Liver (tissue), 7 donors: ENCODE measurements at regions not wholly inside any gene's neighbourhood (a gene's known extent, or its start where the extent isn't known, plus 50 kb on each side); places are given as distances from the start of the nearest gene placed in this dataset.
"Not testable (repeated sequence)": the region's sequence is repeated elsewhere in the genome, so short reads cannot be mapped to it uniquely, and the experiment has no call there.

ENCODE experiments used
- DNase-seq: peaks from one replicate; pipeline ENCODE4 v3.0.0-alpha.2; 2017; ENCODE audit warnings: low spot score
- H3K27ac ChIP-seq, 2 donors: one replicate each; pipeline ENCODE4 v1.7.0; 2013; ENCODE audit warnings: inconsistent platforms in 2 of 2, low read length in 2 of 2, control low read depth in 1 of 2, low read depth in 1 of 2, mild to moderate bottlenecking in 1 of 2
- H3K27me3 ChIP-seq, 4 donors: one replicate each; pipeline versions ENCODE4 v1.6.1 to v1.7.0; 2013; ENCODE audit warnings: low read length in 3 of 4, inconsistent platforms in 1 of 4, mild to moderate bottlenecking in 1 of 4, moderate library complexity in 1 of 4; ENCODE audit not compliant: control insufficient read depth in 4 of 4, insufficient read depth in 4 of 4
- H3K36me3 ChIP-seq, 4 donors: one replicate each; pipeline versions ENCODE4 v1.6.1 to v1.7.0; 2013; ENCODE audit warnings: low read length in 3 of 4, mild to moderate bottlenecking in 3 of 4, low read depth in 1 of 4, moderate library complexity in 1 of 4; ENCODE audit not compliant: control insufficient read depth in 4 of 4, insufficient read depth in 3 of 4
- H3K4me1 ChIP-seq, 4 donors: one replicate each; pipeline versions ENCODE4 v1.6.1 to v1.7.0; 2013; ENCODE audit warnings: low read length in 3 of 4, mild to moderate bottlenecking in 3 of 4, moderate library complexity in 1 of 4; ENCODE audit not compliant: control insufficient read depth in 4 of 4, insufficient read depth in 4 of 4
- H3K4me3 ChIP-seq, 3 donors: one replicate each; pipeline versions ENCODE4 v1.6.1 to v1.7.0; 2013; ENCODE audit warnings: low read length in 3 of 3, control low read depth in 1 of 3, low read depth in 1 of 3, mild to moderate bottlenecking in 1 of 3
- H3K9ac ChIP-seq, 2 donors: one replicate each; pipeline ENCODE4 v1.7.0; 2013; ENCODE audit warnings: low read length in 2 of 2, mild to moderate bottlenecking in 2 of 2, moderate library complexity in 2 of 2, control low read depth in 1 of 2, low read depth in 1 of 2
- H3K9me3 ChIP-seq, 4 donors: one replicate each; pipeline versions ENCODE4 v1.6.1 to v1.7.0; 2013; ENCODE audit warnings: low read length in 3 of 4; ENCODE audit not compliant: control insufficient read depth in 4 of 4
- FOXA1 ChIP-seq: IDR thresholded peaks from 2 replicates; pipeline ENCODE4 v1.6.1; 2016; ENCODE audit warnings: antibody characterized with exemption
- NR2F2 ChIP-seq: IDR thresholded peaks from 2 replicates; pipeline ENCODE4 v1.6.1; 2016; ENCODE audit warnings: antibody characterized with exemption
- YY1 ChIP-seq: IDR thresholded peaks from 2 replicates; pipeline ENCODE4 v1.6.1; 2016; ENCODE audit warnings: antibody characterized with exemption, mild to moderate bottlenecking
- WGBS: extraction: QIAGEN DNeasy Blood & Tissue Kit; methylation state at CpG from one replicate; pipeline ENCODE4 v1.1.7; 2013; 5-methylcytosine and 5-hydroxymethylcytosine counted together
- TF ChIP-seq, protein P1 (sequence below): IDR thresholded peaks from 2 replicates; pipeline ENCODE4 v1.6.1; 2016; ENCODE audit warnings: antibody characterized with exemption, mild to moderate bottlenecking
- donor health status: healthy.
- donor health status: healthy.
- donor health status: healthy.
- donor health status: healthy.

DNA sequence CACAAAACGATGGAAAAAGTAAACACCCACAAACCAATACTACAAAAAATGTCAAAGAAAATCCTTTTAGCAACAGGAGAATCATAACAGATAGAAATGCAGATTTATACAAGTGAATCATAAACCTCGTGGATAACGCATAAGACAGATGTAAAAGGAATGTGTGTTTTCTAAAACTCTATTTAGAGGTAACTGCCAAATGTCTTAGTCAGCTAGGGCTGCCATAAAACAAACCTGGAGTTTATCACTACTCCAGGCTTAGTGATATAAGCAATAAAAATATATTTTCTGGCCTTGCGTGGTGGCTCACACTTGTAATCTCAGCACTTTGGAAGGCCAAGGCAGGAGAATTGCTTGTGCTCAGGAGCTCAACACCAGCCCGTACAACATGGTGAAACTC, 1633.5 kb downstream of the NLGN4Y start (continued):
- TF ChIP-seq, protein P1, sequence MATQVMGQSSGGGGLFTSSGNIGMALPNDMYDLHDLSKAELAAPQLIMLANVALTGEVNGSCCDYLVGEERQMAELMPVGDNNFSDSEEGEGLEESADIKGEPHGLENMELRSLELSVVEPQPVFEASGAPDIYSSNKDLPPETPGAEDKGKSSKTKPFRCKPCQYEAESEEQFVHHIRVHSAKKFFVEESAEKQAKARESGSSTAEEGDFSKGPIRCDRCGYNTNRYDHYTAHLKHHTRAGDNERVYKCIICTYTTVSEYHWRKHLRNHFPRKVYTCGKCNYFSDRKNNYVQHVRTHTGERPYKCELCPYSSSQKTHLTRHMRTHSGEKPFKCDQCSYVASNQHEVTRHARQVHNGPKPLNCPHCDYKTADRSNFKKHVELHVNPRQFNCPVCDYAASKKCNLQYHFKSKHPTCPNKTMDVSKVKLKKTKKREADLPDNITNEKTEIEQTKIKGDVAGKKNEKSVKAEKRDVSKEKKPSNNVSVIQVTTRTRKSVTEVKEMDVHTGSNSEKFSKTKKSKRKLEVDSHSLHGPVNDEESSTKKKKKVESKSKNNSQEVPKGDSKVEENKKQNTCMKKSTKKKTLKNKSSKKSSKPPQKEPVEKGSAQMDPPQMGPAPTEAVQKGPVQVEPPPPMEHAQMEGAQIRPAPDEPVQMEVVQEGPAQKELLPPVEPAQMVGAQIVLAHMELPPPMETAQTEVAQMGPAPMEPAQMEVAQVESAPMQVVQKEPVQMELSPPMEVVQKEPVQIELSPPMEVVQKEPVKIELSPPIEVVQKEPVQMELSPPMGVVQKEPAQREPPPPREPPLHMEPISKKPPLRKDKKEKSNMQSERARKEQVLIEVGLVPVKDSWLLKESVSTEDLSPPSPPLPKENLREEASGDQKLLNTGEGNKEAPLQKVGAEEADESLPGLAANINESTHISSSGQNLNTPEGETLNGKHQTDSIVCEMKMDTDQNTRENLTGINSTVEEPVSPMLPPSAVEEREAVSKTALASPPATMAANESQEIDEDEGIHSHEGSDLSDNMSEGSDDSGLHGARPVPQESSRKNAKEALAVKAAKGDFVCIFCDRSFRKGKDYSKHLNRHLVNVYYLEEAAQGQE = no peak
- no peak for TF ChIP-seq YY1
- no peak for TF ChIP-seq NR2F2
- no peak for TF ChIP-seq FOXA1

DNA sequence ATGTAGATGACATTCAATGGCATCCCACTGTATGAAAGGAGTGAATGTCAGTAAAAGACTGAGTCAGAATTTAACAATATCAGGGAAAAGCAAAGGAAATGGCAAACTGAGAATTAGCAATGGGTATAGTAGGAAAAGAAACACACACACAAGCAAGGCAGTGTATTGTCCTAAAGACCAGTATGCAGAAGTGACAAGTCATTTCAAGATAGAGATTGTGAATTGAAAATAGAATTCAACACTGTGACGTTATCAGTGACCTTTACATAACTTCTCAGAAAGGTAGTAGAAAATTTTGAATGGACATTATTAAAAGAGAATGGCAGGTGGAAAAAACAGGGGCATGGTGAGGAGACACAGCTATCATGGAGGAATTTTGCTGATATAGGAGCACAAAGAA, 1651.4 kb downstream of the NLGN4Y start:
- no CpG with 5 or more reads among the region's 1 CpG for WGBS
- H3K4me3 ChIP-seq, DNase-seq, H3K27me3 ChIP-seq, H3K9ac ChIP-seq, H3K36me3 ChIP-seq, H3K4me1 ChIP-seq, H3K9me3 ChIP-seq, H3K27ac ChIP-seq: not testable (repeated sequence)

DNA sequence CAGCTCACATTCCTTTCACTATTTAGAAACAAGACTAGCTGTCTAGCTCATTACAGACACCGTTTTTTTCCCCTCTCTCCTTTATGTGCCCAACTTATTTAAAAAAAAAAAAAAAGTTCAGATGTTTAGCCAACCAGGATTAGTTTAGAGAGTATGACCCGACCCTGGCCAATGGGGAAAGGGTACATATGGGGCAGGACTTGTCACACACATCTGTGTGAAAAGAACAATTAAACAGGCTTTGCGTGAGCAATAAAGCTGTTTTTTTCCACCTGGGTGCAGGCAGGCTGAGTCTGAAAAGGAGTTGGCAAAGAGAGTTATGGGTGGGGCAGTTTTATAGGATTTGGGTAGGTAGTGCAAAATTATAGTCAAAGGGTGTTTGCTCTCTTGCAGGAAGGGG, 1674.5 kb downstream of the CDY2B start:
- not testable (repeated sequence) for H3K9ac ChIP-seq, H3K27me3 ChIP-seq, H3K36me3 ChIP-seq, H3K9me3 ChIP-seq, DNase-seq, H3K27ac ChIP-seq, H3K4me1 ChIP-seq, H3K4me3 ChIP-seq
- 79% methylated on average over 2 of the region's 3 CpGs for WGBS

DNA sequence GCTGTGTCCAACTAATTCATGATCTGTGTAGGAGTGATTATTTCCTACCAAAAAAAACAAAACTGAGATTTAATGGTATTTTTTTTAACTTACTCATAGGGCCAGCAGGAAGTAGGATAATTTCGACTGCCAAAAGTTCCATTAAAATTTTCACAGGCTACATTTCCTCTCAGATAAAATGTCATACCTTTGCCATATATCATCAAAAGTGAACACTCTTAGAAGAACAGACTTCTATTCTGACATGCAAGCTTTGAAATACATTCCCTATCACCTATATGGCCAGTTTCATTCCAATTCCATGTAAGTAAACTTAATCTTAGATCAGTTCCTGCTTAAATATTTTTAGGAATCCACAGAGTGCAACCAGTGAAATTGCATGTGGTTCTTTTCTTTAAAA, 1636.7 kb downstream of the CDY2B start:
- H3K27me3 ChIP-seq, H3K36me3 ChIP-seq, DNase-seq, H3K27ac ChIP-seq, H3K9ac ChIP-seq, H3K4me3 ChIP-seq, H3K4me1 ChIP-seq, H3K9me3 ChIP-seq: not testable (repeated sequence)
- no CpG with 5 or more reads among the region's 1 CpG for WGBS

DNA sequence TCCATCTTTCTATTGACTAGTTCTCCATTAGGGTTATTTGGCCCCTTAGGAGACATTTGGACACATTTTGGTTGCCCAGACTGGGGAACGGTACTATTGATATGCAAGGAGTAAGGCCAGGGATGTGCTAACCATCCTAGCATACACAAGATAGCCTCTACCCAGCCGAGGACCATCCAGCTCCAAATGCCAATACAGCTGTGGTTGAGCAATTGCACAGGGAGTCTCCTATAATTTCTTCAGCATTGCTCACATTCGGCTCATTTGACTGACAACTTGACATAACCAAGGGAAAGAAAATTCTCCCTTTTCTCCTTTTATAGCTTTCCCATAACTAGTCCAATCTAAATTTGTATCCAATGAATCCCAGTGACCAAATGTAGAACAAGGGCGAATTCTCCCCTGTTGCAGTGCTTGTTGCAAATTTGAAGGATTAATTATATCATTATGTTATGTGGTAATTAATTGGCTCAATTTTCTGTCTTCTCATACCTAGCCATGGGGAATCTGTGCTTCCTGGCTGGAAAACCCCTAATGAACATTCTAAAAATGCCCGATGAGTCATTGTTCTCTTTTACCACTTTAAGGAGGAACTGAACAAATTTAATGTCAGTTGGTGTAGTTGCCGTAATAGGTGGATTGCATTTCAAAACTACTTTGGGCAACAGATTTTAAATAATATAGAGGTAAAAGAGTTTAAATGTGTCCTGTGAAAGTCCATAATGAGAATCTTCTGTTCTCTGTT, 1625.3 kb downstream of the CDY2B start:
- H3K4me1 ChIP-seq, DNase-seq, H3K27me3 ChIP-seq, H3K27ac ChIP-seq, H3K9ac ChIP-seq, H3K4me3 ChIP-seq, H3K36me3 ChIP-seq, H3K9me3 ChIP-seq: not testable (repeated sequence)
- no CpG with 5 or more reads among the region's 6 CpGs for WGBS

DNA sequence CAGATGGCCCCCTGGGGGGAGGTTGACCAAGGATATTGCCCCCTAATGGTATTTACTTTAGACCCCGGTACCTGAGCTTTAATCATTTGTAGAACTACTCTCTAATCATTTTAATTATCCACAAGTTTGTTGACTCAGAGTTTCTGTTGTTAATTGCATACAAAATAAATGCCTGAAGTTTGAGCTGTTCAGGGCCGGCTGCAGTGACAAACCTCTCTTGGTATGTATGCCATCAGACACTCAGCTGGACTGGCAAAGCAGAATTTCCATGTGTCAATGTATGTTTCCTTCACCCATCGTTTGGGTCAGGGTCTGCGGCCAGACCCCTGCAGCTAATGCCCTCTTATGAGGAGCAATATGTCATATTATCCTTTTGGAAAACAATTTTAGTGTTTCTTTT, 1624.2 kb downstream of the CDY2B start:
- H3K27me3 ChIP-seq, DNase-seq, H3K4me3 ChIP-seq, H3K27ac ChIP-seq, H3K9ac ChIP-seq, H3K4me1 ChIP-seq, H3K36me3 ChIP-seq, H3K9me3 ChIP-seq: not testable (repeated sequence)
- WGBS = no CpG with 5 or more reads among the region's 4 CpGs
